22Rv1 (cell line): ENCODE measurements at regions not wholly inside any gene's neighbourhood (a gene's known extent, or its start where the extent isn't known, plus 50 kb on each side); places are given as distances from the start of the nearest gene placed in this dataset.

Experiments used
- H3K27ac ChIP-seq: fragments of 450-650 bp; 2 replicates; pipeline ENCODE4 v1.5.1; 2017
- CTCF ChIP-seq: fragments of 450-650 bp; IDR thresholded peaks from 2 replicates; pipeline ENCODE4 v1.5.1; 2017; ENCODE audit warnings: mild to moderate bottlenecking
- ZFX ChIP-seq: fragments of 450-650 bp; IDR thresholded peaks from 2 replicates; pipeline ENCODE4 v1.6.1; 2017; ENCODE audit warnings: antibody characterized with exemption, borderline replicate concordance

DNA sequence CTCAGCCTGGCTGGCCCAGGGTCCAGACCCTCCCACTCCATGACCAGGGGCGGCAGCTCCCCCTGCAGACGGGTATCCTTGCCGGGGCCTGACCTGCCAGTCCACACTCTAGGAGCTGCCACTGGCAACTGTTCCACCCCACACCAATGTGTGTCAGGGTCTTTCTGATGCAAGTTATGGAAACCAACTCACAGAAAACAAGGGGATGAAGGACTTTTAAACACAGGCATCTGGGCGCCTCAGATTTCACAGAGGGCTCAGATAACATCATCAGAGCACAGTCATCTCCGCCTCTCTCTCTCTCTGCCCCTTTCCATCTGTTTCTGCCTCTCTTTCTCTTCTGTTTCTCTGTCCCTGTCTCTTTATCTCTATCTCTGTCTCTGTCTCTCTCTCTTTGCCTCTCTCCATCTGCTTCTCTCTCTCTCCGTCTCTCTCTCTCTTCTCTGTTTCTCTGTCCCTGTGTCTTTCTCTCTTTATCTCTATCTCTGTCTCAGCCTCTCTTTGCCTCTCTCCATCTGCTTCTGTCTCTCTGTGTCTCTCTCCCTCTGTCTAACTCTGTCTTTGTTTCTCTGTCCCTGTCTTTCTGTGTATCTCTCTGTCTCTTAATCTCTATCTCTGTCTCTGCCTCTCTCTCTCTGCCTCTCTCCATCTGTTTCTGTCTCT is 67.4 kb upstream of the FBRSL1 start:
- no peak for TF ChIP-seq ZFX
- no peak overlapping the region for H3K27ac ChIP-seq

- TF ChIP-seq ZFX (no peak), CTCF (no peak)
- H3K27ac ChIP-seq: no peak overlapping the region
Measured at GRCh38 chr12:132422040-132422380, 67.9 kb upstream of the FBRSL1 start.

- no peak overlapping the region for H3K27ac ChIP-seq
- TF ChIP-seq ZFX: no peak
- no peak for TF ChIP-seq CTCF
Measured at GRCh38 chr12:132419631-132420246, 70.2 kb upstream of the FBRSL1 start.

- TF ChIP-seq ZFX: no peak
- TF ChIP-seq CTCF: no peak
- no peak overlapping the region for H3K27ac ChIP-seq
Measured at GRCh38 chr12:132418393-132418925, 71.5 kb upstream of the FBRSL1 start.

DNA sequence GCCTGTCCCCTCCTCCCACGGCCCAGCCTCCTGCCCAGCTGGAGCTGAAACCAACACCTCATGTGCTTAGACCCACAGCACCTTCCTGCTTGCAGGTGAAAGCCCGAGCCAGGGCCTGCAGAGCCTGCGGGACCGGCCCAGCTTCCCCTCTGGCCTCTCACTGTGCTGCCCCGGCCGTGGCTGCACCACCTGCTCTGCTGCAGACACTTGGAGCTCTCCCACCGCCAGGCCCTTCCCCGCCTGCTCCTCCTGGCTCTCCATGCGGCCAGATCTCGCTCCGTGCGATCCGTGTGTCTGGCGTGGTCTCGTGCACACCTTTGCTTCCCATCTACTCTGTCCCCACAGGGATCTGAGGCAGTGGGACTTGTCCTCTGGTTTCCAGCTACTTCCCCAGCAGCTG is 72.2 kb upstream of the FBRSL1 start:
- H3K27ac ChIP-seq: no peak overlapping the region
- TF ChIP-seq CTCF (no peak), ZFX (no peak)

DNA sequence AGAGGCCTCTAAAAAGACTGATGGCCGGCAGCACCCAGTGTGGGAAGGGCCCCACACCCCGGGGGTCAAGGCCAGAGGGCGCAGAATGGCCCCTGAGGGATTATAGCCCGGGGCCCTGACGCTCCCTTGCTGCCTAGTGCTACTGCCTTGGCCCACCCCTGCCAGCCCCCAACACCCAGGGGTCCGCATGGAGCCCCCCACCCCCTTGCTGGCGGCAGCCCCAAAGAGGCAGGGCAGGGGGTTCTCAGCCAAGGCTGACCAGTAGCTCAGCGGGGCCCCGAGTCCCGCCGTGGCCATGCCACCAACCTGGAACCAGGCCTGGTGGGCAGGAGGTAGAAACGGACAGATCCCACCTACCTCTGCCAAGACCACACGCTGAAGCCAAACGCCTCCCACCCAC is 73.1 kb upstream of the FBRSL1 start:
- TF ChIP-seq ZFX: no peak
- TF ChIP-seq CTCF: no peak

GRCh38 chr12:132416121-132416673 is 73.8 kb upstream of the FBRSL1 start:
- H3K27ac ChIP-seq: no peak overlapping the region
- TF ChIP-seq ZFX (no peak), CTCF (no peak)

More for the DNA sequence above, 73.1 kb upstream of the FBRSL1 start:
- no peak overlapping the region for H3K27ac ChIP-seq
